A172 (cell line): ENCODE measurements at regions not wholly inside any gene's neighbourhood (a gene's known extent, or its start where the extent isn't known, plus 50 kb on each side); places are given as distances from the start of the nearest gene placed in this dataset.

Source experiments
- DNase-seq: peaks from one replicate; pipeline ENCODE4 v3.0.0-alpha.2; 2015; ENCODE audit warnings: low spot score

- DNase-seq: no peak
Observed at GRCh38 chr15:62571072-62571471, 406.0 kb upstream of the C2CD4B start.

GRCh38 chr15:62572797-62573196, 407.7 kb upstream of the C2CD4B start:
- DNase-seq: no peak

- no peak for DNase-seq
Observed at GRCh38 chr15:62573876-62574275, 408.8 kb upstream of the C2CD4B start.

- DNase-seq: no peak
Observed at GRCh38 chr15:62578546-62578945, 413.5 kb upstream of the C2CD4B start.

GRCh38 chr15:62578960-62579359, 413.9 kb upstream of the C2CD4B start:
- DNase-seq: no peak

GRCh38 chr15:62579842-62580241, 414.8 kb upstream of the C2CD4B start:
- DNase-seq: no peak

- no peak for DNase-seq
Observed at GRCh38 chr15:62582580-62582979, 417.5 kb upstream of the C2CD4B start.

- DNase-seq: no peak
Observed at GRCh38 chr15:62584301-62585235, 419.5 kb upstream of the C2CD4B start.

GRCh38 chr15:62588938-62589670, 424.0 kb upstream of the C2CD4B start:
- DNase-seq: no peak

GRCh38 chr15:62591842-62592838, 427.1 kb upstream of the C2CD4B start:
- peak; percentile 29 for DNase-seq

GRCh38 chr15:62592920-62593319, 427.8 kb upstream of the C2CD4B start:
- DNase-seq: no peak

- DNase-seq: no peak
Observed at GRCh38 chr15:62593681-62594399, 428.8 kb upstream of the C2CD4B start.

GRCh38 chr15:62598217-62598616, 433.1 kb upstream of the C2CD4B start:
- DNase-seq: no peak

- no peak for DNase-seq
Observed at GRCh38 chr15:62599791-62600777, 435.0 kb upstream of the C2CD4B start.

- DNase-seq: no peak
Observed at GRCh38 chr15:62601777-62602545, 436.9 kb upstream of the C2CD4B start.

GRCh38 chr15:62603742-62604141, 438.7 kb upstream of the C2CD4B start:
- no peak for DNase-seq

GRCh38 chr15:62605282-62605681, 437.3 kb upstream of the TPM1 start:
- DNase-seq: no peak

- DNase-seq: peak; percentile 98
Observed at GRCh38 chr15:62606376-62607113, 436.0 kb upstream of the TPM1 start.
